M059J (cell line): ENCODE measurements at regions not wholly inside any gene's neighbourhood (a gene's known extent, or its start where the extent isn't known, plus 50 kb on each side); places are given as distances from the start of the nearest gene placed in this dataset.
"Not testable (repeated sequence)": the region's sequence is repeated elsewhere in the genome, so short reads cannot be mapped to it uniquely, and the experiment has no call there.

ENCODE experiments used
- DNase-seq: peaks from one replicate; pipeline ENCODE4 v3.0.0-alpha.2; 2012; ENCODE audit warnings: low read depth

DNA sequence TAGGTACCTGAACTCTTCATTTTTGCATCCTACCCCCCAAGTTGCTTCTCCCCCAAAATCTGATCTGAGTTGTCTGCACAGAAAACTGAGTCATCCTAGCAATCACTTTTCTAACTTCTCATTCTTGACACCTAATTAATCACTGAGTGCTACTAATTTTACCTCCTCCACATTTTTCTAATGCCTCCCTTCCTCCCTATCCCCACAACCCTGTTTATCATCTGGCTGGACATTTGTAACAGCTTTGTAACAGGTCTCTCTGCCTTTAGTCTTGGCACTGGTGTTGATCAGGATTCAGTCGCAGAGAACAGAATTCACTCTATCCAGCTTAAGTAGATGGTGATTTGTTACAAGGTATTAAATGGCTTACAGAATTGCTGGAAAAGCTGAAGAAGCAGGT is 303.9 kb upstream of the GATB start:
- DNase-seq: no peak

DNA sequence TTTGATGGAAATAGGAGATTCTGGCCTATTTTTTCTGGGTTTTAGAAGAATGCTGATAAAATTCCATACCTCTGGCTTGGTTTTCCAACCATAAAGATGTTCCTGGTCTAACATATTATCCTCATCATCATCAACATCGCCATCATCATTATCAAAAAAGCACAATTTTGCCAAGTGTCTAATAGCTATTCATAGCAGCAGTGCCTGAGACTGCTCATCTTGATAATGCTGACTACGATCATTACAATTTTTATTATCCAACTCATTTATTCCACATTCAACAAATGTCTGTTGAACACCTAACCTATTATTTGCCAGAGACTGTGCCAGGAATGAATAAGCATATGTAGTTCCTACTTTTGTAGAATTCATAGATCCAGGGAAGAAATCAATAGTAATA is 303.5 kb upstream of the GATB start:
- DNase-seq: no peak

DNA sequence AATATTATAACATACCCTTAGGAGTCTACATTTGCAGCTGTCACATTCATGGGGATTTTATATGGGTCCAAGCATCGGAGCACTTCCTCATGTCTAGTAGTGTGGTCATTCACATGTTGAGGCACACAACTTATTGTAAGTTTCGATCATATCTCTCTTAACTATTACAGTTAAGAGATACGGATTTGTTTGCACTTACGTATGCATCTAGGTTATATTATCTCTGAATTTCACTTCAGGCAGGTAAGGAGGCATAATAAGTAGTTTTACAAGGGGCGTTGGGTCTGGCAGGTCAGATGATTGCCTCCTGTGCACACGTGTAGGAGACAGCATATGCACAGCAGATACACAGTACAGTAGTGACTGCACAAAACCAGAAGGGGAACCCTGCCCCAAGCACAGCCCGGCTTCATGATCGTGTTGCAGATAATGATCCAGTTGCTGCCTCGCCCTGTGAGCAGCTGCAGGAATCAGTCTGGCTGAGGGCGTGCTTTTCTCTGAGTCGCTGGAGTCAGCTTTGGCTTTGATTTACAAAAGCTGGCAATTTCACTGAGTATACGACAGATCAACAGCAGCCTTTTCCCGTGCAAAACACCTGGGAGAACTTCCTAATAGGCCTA is 302.9 kb upstream of the GATB start:
- DNase-seq: no peak

DNA sequence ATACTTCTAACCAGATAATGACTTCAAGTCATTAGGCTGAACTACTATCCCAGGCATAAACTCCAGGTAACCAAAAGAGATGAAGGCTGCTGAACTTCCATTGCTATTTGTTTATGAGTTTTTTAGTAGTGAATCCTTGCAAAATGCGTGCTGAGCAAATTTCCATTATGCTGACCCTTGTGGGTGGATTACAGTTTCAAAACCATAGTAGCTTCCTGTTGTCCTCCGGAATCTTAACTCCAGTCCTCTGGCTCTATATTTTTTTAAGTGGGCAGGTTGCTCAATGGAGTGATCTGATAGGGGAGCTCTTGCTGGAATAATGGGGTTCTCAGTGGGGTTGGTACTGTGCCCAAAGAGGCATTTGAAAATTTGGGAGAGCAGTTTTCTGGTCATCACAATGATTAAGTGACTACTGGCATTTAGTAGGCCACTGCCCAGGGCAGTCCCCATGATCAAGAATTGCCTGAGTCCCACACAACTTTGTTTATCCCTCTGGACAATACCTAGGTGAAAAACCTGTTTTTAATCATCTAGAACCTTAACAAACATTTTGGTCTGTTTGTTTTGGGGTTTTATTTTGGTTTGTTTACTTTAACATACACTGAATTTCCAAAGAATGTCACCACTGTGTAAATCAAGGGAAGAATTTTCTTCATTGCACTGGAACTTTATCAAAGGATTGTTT is 302.3 kb upstream of the GATB start:
- DNase-seq: no peak

DNA sequence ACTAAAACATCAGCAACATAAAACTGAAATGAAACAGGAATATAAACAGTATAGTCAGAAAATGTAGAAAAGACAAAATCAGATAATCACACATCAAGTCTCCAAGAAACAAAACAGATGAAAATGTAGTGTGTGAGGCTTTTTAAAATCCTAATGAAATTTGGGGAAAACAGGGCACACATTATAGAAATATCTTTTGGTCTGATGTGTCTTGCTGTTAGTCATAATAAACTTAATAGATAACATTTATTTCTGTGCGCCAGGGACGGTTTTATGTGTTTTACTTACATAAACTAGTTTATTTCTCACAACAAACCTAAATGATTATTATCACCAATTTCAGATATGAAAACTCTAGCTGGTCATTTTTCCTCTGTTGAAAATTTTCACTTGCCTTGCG is 293.9 kb upstream of the GATB start:
- no peak for DNase-seq

DNA sequence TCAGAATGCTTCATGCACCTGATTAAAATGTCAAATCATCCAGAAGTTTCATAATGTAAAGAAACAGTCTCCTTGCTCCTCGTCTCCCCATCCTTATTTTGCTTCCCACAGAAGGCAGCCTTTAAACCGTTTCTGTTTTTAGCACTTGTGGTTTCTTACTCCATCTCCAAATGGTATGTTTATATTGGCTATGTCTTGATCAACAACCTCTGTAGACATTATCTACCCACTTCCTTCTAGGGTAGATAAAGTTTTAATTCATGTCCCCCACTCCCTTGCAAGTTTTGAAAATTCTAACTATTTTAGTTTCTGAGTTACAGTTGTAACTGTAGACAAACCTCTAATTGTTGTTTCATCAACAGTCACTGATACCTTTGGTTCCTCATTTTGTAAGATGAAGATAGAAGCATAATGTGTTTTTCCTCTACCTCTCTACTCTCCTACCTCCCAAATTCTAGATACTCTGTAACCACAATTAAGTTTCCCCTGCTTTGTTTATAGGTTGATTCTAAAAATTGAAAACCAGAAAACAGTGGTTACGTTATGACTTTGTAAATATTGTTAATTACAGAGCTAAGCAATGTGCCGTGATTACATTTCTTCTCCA is 291.7 kb upstream of the GATB start:
- DNase-seq: peak; percentile 48

DNA sequence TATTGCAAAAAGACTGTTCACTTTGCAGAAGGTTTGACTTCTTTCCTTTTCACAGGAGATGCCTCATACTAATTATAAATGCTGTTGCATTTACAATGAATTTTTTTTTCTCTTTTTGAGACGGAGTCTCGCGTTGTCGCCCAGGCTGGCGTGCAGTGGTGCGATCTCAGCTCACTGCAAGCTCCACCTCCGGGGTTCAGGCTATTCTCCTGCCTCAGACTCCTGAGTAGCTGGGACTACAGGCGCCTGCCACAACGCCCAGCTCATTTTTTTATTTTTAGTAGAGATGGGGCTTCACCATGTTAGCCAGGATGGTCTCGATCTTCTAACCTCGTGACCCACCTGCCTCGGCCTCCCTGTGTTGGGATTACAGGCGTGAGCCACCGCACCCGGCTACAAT is 290.5 kb upstream of the GATB start:
- DNase-seq: not testable (repeated sequence)

DNA sequence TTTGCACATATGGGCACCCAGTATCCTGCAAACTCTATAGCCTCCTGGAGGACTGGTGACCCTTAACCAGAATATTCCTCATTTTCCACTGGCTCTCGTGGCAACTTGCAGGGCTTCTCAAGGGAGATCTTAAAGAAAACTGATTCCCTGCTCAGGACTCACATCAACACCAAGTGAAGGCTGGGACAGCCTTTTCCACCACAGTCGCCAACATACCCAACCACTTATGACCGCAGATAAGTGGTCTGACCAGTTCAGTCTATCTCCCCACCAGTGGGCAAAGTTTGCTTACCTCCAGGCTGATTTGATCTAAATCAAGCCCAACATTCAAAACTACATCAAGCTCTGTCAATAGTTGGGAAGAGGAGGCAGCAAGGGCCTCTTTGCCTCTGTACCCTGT is 289.3 kb upstream of the GATB start:
- DNase-seq: no peak

DNA sequence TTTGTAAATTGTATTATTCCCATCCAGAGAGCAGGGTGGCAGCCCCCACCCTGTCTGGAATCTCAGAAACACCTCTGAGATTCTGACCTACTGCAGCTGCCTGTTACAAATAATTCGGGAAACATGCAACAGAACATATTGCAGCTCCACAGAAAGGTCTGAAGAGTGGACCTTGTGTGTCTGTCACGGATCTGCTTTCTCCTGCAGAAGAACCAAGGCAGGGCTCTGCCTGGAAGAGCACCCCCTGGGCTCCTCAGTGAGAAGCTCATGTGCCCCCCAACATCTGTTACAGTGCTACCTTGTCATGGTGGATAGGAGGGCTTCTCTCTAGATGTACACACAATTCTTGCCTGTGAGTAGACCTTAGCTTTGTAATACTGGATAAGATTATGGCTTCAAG is 286.6 kb upstream of the GATB start:
- no peak for DNase-seq

DNA sequence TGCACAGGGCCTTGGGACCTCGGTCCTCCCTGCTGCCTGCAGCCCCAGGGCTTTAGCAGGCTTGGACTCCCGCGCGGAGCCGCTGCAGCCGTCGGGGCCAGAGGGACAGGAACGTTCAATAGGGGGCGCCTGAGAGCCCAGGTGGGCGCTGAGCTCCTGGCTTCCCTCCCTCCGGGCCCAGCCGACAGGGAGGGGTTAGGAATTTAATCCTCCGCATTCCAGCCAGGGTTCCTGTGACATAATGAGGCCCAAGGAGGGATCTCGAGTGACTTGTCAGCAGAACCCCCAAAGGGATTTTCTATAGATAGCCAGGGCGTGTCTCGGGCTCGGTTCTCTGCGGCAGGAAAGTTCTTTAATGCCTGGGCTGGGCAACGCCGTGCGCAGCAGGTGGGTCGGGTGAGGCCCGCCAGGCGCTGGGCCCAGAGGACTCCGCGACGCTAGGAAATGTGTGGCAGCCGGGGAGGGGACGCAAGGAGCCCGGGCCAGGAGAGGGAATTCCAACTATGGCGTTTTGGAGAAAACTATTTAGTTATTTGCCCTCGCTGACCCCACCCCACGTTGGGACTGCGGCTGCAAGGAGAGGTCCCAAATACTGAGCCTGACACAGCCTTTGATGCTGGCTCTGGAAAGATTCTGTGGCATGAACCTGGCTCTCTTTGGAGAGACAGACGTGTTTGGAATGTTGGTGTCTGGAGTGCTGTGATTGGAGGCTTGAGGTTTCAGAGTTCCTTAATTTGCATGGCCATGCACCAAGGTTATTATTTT is 285.2 kb upstream of the GATB start:
- DNase-seq: no peak

DNA sequence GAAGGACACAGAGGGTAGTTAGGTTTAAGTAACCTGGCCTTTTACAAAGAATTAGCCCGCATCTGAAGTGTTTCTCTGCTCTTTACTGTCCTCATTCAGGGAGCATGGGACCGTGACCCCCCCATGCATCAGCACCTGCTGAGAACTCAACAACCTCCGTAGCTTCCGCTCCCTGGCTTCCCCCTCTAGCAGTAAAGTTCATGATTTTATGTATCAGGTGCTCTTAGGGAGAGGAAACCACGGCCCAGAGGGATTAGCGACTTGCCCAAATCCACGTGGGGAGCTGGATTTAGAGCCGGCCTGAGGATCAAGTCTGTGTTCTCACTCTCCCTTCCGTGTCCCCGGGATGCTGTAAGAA is 284.6 kb upstream of the GATB start:
- DNase-seq: no peak

DNA sequence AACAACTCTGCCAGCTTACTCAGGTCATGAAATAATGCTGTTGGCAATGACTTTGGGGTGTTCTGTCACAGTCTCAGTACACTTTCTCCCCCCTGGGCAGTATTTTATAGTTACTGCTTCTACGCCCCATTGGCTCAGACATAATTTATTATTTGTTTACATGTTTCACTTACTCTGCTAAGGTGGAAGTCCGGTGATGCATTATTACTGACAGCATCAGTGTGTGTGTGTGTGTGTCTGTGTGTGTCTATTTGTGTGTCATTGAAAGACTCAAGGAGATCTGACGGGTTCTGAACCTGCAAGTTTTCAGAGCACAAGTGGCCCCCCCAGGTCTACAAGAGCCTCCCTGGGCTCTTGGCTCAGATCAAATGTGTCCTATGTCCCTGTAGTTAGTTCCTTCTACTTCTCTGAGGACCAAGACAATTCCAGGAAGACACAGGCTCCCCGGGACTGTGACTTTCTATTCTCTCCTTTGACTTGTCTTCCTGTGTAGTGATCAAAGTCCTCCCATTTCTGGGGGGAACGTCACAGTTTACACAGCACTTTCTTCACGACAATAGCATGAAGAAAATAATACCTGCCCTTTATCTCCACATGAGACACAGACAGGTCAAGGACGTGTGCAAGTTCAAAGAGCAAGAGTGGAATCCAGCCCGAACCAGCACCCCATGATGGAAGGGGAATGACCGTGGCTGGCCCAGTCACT is 283.7 kb upstream of the GATB start:
- DNase-seq: peak; percentile 57

DNA sequence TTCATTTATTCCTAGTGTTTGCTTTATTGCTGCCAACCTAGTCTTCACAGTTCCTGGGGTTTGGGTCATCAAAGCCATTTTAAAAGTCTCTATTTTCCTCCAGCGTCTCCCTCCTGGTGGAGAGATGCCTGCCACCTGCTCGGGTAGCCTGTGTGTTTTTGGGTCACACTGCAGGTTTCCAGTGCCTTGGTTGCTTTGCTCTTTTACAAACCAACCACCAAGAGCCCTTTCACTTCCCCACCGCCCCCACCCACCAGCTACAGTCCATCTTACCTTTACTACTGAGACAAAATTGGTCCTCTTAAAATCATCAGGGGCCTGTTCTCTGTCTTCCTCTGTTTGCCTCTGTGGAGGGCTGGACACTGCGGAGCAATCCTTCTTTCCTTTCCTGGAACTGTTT is 280.5 kb upstream of the GATB start:
- DNase-seq: no peak

DNA sequence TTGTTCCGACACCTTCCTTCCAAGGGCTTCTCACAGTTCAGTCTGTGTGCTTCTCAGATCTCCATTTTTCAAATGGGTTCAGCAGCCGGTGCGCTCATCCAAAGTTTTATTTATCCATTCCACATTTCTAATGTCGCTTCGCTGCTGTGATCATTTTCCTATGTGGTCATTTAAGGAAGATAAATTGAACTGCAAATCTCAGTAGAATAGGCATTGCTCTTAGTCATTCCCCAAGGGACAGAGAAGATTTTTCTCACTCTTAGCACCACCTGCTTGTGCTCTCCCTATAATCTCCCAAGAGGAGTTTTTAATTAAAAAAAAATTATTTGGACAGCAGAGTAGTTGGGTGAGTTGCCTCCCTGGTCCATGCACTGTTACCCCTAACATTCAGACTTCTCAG is 278.9 kb upstream of the GATB start:
- DNase-seq: no peak

DNA sequence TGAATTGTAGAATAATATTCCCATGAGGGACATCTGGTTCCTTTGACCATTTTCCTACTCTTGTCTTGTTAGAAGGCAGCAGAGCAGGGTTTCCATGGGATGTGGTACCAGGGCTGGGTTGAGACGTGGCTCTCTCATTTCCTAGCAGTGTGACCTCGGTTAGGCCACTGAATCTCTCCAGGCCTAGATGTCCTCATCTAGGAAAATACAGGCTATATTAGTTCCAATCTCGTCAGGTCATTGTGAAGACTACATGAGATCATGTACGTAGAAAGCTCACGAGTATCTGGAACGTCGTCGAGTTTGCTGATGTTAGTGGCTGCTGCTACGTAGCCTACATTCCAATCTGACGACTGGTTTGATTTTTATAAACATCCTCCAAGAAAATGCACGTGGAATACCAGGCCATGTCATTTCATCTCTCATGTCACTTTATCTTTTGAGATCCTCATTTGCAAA is 278.2 kb upstream of the GATB start:
- peak; percentile 84 for DNase-seq

DNA sequence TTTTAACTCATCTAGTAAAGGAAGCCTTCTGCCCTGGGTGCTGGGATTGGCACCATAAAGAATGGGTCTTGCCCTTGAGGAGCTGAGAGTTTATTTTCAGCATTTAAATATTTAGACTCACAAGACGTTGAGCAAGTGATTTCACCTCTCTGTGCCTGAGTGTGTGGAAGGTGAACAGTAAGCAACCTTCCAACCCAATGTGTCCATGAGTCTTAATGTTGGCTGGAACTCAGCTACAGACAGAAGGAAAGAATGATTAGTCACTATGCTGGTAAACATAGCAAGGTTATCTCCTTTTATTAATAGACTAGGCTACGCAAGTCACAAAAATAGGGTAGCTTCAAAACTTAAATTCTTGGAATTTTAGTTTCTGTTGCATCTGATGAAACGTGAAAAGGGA is 277.4 kb upstream of the GATB start:
- peak; percentile 83 for DNase-seq

DNA sequence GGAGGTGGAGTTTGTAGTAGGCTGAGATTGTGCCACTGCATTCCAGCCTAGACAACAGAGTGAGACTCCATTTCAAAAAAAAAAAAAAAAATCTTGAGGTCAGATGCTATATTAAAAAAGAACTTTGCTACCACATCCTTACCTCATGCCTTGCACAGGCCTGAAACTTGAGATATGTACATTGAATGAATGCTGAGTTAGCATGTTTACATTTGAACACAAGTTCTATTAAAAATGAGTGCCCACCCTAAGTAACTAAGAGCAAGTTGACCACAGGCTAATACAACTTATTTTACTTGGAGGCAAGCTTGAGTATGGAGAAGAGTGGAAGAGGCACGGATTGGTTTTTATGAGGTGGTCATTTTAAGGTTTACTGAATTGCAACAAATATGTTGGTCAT is 276.6 kb upstream of the GATB start:
- DNase-seq: no peak

DNA sequence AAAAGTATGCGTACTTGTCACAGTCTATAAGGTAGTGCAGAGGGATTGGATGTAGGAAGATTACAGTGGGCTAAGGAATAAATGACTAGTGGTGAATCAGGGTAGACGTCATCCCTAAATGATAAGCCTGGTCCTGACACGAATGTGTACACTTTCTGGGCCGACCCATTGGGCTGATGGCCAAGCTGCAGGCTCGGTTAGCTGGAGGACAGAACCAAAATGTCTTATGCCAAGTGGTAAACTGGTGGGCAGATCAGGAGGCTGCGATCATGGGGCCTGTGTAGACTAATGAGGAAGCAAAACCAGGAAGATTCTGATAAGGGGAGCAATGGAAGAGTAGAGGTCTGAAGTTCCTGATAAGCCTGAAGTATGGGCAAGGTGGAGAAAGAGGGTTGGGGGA is 272.8 kb upstream of the GATB start:
- DNase-seq: peak; percentile 9

DNA sequence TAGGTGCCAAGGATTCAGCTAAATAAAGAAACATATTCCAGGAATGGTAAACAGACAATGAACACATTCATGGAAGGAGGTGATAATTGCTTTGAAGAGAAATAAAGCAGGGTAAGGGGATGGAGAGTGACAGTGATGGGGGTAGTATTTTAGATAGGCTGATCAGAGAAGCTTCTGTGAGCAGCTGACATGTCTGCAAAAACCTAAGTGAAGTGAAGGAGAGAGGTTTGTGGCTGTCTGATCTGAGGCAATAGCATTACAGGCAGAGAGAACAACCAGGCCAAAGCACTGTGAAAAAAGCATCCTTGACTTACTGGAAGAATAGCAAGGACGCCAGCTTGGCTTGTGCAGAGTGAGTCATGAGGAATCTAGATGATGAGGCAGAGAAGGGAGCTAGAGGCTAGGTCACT is 271.9 kb upstream of the GATB start:
- DNase-seq: peak; percentile 67

DNA sequence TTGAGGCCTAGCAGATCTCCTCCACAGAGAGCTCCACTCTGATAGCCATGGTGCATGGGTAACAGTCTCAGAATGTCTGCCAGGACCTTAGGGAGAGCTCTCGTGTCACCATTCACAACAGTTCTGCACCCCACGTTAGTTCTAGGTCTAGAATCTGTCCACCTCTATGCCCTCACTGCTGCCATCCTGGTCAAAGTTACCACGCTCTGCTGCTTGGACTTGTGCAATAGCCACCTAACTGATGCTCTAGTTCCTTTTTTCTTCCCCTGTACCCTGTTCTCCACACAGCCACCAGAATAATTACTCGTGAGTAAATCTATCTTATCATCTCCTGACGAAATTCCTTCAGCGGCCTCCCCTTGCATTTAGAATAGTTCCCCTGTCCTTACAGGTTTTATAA is 268.8 kb upstream of the GATB start:
- no peak for DNase-seq

DNA sequence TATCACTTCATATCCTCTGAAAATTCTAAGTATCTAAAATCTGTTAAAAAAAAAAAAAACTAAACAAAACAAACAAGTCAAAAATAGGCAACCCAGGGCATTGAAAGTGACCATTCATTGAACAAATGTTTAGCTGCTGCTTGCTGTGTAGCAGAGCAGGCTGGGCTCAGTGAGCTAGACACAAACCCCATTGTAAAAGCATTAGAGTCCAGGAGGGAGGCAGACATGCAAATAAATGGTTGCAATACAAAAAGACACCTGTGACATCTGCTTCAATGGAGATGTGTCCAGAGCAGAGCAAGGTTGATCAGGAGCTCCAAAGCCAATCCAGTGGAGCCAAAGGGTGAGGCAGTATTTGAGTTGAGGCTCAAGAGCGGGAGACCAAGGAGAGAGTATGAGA is 267.3 kb upstream of the GATB start:
- no peak for DNase-seq

DNA sequence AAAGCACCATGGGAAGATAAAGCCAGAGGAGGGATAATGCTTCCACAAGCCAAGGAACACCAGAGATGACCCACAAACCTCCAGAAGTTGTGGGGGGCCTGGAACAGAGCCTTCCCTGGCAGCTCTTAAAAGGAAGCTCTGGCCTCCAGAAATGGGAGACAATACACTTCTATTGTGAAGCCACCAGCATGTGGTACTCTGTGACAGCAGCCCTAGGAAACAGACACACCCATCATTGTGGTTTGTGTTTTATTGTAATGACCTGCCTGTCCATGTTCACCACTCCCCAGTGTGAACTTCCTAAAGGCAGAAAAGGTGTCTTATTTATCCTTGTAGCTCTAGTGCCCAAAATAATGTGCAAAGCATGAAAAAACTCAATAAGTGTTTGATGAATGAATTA is 264.1 kb upstream of the GATB start:
- no peak for DNase-seq
